SH-SY5Y (cell line): ENCODE measurements at regions not wholly inside any gene's neighbourhood (a gene's known extent, or its start where the extent isn't known, plus 50 kb on each side); places are given as distances from the start of the nearest gene placed in this dataset.

ENCODE experiments used
- GATA2 ChIP-seq: IDR thresholded peaks from 2 replicates; pipeline ENCODE4 v1.6.1; 2011; ENCODE audit warnings: mild to moderate bottlenecking, low read depth, low read length
- GATA3 ChIP-seq: IDR thresholded peaks from 2 replicates; pipeline ENCODE4 v1.6.1; 2011; ENCODE audit warnings: low read depth, mild to moderate bottlenecking, low read length, moderate library complexity

DNA sequence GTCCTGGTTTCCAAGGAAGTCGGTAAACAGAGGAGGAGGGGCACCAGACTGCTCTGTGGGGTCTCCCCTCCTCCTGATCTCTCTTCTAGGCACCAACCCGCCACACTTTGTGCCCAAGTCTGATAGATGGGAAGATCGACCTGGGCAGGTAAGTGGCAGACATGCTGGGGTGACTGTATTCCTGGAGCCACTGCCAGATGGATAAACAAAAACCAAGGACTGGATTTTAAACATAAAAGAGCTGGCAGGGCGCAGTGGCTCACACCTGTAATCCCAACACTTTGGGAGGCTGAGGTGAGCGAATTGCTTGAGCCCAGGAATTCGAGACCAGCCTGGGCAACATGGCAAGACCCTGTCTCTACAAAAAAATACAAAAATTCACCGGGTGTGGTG lies 181.2 kb downstream of the ANAPC1 start:
- TF ChIP-seq GATA2 (no peak), GATA3 (no peak)
